CD4-positive, alpha-beta T cell treated with Interleukin-10 for 1 hour (primary cell): ENCODE measurements at regions not wholly inside any gene's neighbourhood (a gene's known extent, or its start where the extent isn't known, plus 50 kb on each side); places are given as distances from the start of the nearest gene placed in this dataset.

Experiments
- DNase-seq: peaks from one replicate; pipeline ENCODE4 v3.0.0-alpha.2; 2020

- DNase-seq: no peak
These were observed 200.0 kb downstream of the AUH start for GRCh38 chr9:91161465-91162300.

- DNase-seq: no peak
These were observed 199.4 kb downstream of the AUH start for GRCh38 chr9:91162311-91162710.

GRCh38 chr9:91162784-91163443 is 198.8 kb downstream of the AUH start:
- DNase-seq: peak; percentile 40

GRCh38 chr9:91163444-91163772 is 198.3 kb downstream of the AUH start:
- DNase-seq: no peak

- DNase-seq: no peak
These were observed 197.8 kb downstream of the AUH start for GRCh38 chr9:91163773-91164471.
